HG03159 (cell line): ENCODE measurements at regions not wholly inside any gene's neighbourhood (a gene's known extent, or its start where the extent isn't known, plus 50 kb on each side); places are given as distances from the start of the nearest gene placed in this dataset.

Experiments used
- ATAC-seq: cut with Tn5 transposase; IDR thresholded peaks from one replicate; pipeline ENCODE4 v1.9.1; 2021; ENCODE audit warnings: mild to moderate bottlenecking, moderate library complexity; ENCODE audit not compliant: unreplicated experiment

- ATAC-seq, result no peak
Observed at GRCh38 chr6:43858161-43859153, 88.4 kb downstream of the VEGFA start.

DNA sequence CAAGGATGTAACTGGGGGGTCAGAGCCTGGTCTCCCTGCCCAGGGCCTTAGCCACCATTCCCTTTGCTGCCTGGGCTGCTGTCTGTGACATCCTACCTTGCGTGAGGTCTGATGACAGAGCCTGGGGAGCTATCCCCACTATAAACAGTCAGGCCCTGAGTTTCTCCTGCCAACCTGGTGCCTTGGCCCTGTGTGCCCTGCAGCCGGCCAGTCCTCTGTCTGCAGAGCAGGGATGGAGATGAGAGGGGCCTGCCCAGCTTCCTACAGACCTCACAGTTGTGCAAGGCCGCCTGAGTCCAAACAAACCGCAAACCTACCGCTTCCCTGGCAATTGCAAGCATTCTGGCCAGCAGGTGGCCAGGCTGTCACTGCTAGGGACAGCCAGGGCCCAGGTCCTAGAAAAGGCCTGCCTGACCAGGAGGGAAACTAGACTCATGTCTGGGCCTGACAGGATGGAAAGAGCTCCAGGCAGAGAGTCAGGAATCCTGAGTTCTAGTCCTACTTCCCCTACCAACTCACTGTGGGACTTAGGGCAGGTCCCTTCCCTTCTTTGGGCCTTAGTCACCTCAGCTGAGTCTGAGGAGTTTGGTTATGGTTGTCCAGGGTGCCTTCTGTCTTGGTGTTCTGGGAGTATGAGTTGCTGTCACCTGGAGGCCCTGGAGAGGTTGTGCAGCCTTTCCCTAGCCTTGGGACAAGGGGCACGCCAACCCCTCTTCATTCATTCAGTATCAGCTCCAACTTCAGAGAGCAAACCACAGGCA lies 86.2 kb downstream of the VEGFA start:
- no peak for ATAC-seq

- ATAC-seq, result no peak
Observed at GRCh38 chr6:43855247-43855646, 85.2 kb downstream of the VEGFA start.

GRCh38 chr6:43853066-43853650 lies 83.1 kb downstream of the VEGFA start:
- no peak for ATAC-seq

GRCh38 chr6:43852350-43852864 lies 82.4 kb downstream of the VEGFA start:
- ATAC-seq, result no peak

GRCh38 chr6:43851204-43851865 lies 81.3 kb downstream of the VEGFA start:
- no peak for ATAC-seq

GRCh38 chr6:43850314-43851203 lies 80.5 kb downstream of the VEGFA start:
- no peak for ATAC-seq

DNA sequence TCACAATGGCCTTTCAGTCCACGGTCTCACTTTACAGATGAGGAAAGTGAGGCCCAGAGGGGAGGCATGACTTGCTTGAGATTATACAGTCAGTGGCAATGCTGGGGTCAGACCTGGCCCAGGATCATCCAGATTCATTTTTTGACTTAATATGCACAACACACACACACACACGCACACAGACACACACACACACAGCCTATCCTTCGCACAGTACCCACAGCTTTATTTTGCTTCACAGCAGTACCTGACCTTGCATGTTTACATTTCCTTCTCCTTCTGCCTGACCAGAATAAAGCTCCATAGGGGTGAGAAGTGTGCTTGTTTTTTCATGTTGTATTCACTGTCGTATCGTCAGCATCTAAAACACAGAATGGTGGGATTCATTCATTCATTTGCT lies 79.8 kb downstream of the VEGFA start:
- ATAC-seq, result no peak

GRCh38 chr6:43848671-43849391 lies 78.8 kb downstream of the VEGFA start:
- ATAC-seq, result no peak

- no peak for ATAC-seq
Observed at GRCh38 chr6:43847741-43848630, 78.0 kb downstream of the VEGFA start.

GRCh38 chr6:43846556-43846955 lies 76.5 kb downstream of the VEGFA start:
- no peak for ATAC-seq

GRCh38 chr6:43845646-43846045 lies 75.6 kb downstream of the VEGFA start:
- no peak for ATAC-seq

DNA sequence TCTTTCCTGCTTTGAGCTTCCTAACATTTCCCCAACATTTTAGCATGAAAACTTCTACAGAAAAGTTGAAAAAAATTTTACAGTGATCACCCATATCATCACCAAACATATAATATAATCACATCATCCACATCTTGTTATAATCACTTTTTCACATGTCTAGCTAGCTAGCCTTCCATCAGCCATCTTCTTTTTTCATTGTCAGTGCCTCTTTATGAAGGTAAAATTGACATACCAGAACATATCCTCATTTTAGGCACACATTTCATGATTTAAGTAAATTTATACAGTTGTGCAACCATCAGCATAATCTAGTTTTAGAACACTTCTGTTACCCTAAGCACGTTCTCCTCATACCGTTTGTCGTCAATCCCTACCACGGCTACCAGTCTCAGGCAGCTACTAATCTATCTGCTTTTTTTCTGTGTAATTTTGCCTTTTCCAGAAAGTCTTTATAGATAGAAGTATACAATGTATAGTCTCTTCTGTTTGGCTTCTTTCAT lies 73.7 kb downstream of the VEGFA start:
- ATAC-seq, result no peak

DNA sequence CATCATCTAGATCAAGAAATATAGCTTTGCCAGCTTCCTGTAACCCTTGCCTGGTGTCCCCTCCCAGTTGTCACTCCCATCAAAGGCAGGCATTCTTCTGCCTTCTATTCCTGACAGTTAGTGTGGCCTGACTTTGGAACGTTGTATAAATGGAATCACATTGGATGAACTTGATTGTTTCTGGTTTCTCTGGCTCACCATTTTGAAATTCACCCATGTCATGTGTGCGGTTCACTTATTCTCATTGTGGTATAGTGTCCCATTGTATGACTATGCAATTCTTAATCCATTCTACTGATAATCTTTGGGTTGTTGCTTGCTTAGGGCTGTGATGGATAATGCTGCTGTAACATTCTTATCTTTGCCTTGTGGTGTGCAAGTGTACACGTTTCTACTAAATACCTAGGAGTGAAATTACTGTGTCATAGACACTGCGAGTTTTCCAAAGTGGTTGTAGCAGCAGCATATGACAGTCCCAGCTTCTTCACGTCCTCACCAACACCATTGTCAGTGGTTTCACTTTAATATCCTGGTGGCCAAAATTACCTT lies 73.2 kb downstream of the VEGFA start:
- ATAC-seq, result no peak

- no peak for ATAC-seq
Observed at GRCh38 chr6:43842231-43842794, 72.3 kb downstream of the VEGFA start.

- ATAC-seq, result no peak
Observed at GRCh38 chr6:43840490-43841218, 70.6 kb downstream of the VEGFA start.
